ENCODE measurements at regions not wholly inside any gene's neighbourhood (a gene's known extent, or its start where the extent isn't known, plus 50 kb on each side); places are given as distances from the start of the nearest gene placed in this dataset.
A peak's percentile ranks its signal among the peaks of the same experiment; 100 is the strongest.
"Not testable (repeated sequence)": the region's sequence is repeated elsewhere in the genome, so short reads cannot be mapped to it uniquely, and the experiment has no call there.

GRCh38 chr13:59404331-59404730 lies 759.4 kb downstream of the DIAPH3 start:
- H3K9me3 Mint-ChIP-seq, result peaks cover 36 to 42% of the 10 kb centered on the region in 2 experiments
- Histone ChIP-seq H2BK12ac (ENCODE audit: insufficient read length, low read depth, low read length) (no peak overlapping the region), H3K14ac (ENCODE audit: insufficient read depth, low read length) (no peak overlapping the region), H2AK5ac (ENCODE audit: insufficient read length, low read length) (no peak overlapping the region), H2BK120ac (ENCODE audit: low read depth, low read length, poor library complexity, severe bottlenecking) (no peak overlapping the region), H3K4ac (ENCODE audit: low read depth, low read length) (no peak overlapping the region), H3K56ac (ENCODE audit: insufficient read length, low read depth, low read length) (no peak overlapping the region), H2BK20ac (ENCODE audit: low read depth, low read length, poor library complexity, severe bottlenecking) (no peak overlapping the region), H4K20me1 (ENCODE audit: control insufficient read depth, insufficient read depth, insufficient read length) (no peaks in the 10 kb centered on the region), H3K79me1 (ENCODE audit: insufficient read depth, low read depth, low read length, poor library complexity, severe bottlenecking) (no peaks in the 10 kb centered on the region), H3T11ph (ENCODE audit: low read length) (no peak overlapping the region), H3K9ac (ENCODE audit: extremely low read depth, insufficient read length, low read length) (no peak overlapping the region), H3K23ac (ENCODE audit: insufficient read length, low read depth, low read length) (no peak overlapping the region), H3K27me3 (ENCODE audit: insufficient read depth, low read length) (no peaks in the 10 kb centered on the region), H3K9me3 (ENCODE audit: control insufficient read depth, low read depth, low read length) (peaks cover 5% of the 10 kb centered on the region), H2BK15ac (ENCODE audit: low read depth, low read length) (no peak overlapping the region), H3K4me1 (ENCODE audit: insufficient read depth, low read length) (peaks cover 6% of the 10 kb centered on the region; the same call in 1 of the 2 replicates), H3K18ac (ENCODE audit: insufficient read length, low read depth, low read length) (no peak overlapping the region), H2BK5ac (ENCODE audit: insufficient read length, low read length) (no peak overlapping the region), H3K27ac (ENCODE audit: insufficient read length, low read depth, low read length) (no peak overlapping the region), H4K91ac (ENCODE audit: insufficient read length, low read depth, low read length) (no peak overlapping the region), H4K5ac (ENCODE audit: insufficient read length, low read depth, low read length) (no peak overlapping the region), H3K23me2 (ENCODE audit: insufficient read length, low read depth, low read length, poor library complexity, severe bottlenecking) (no peaks in the 10 kb centered on the region), H4K8ac (replicated peaks; ENCODE audit: insufficient read length, low read depth, low read length) (no peak overlapping the region), H3K79me2 (ENCODE audit: insufficient read depth, low read length) (no peaks in the 10 kb centered on the region), H3K4me2 (ENCODE audit: insufficient read depth, insufficient read length, low read length) (no peak overlapping the region), H2AFZ (ENCODE audit: low read length) (no peak overlapping the region)
- no peak overlapping the region for H3K4me3 Mint-ChIP-seq
- H3K27me3 Mint-ChIP-seq (ENCODE audit: low read depth), result peaks cover 4% of the 10 kb centered on the region
- H3K4me1 Mint-ChIP-seq, result peaks cover 23 to 24% of the 10 kb centered on the region in 2 experiments
- TF ChIP-seq CTCF (conservative IDR thresholded peaks at IDR 0.05), result no peak
- H3K27ac Mint-ChIP-seq, result no peak overlapping the region
- DNase-seq, result no peak
- peaks cover 28 to 44% (median 35%) of the 10 kb centered on the region in 3 experiments for H3K36me3 Mint-ChIP-seq (ENCODE audit: insufficient read depth in 1 of 3, low read depth in 3 of 3)

GRCh38 chr13:59407251-59407650 lies 756.5 kb downstream of the DIAPH3 start:
- not testable (repeated sequence) for H3K9me3 ChIP-seq (ENCODE audit: control insufficient read depth, low read depth, low read length); H3K14ac ChIP-seq (ENCODE audit: insufficient read depth, low read length); H2AFZ ChIP-seq (ENCODE audit: low read length); H3K23ac ChIP-seq (ENCODE audit: insufficient read length, low read depth, low read length); H3K4me3 Mint-ChIP-seq; H3K79me1 ChIP-seq (ENCODE audit: insufficient read depth, low read depth, low read length, poor library complexity, severe bottlenecking); H3K27ac ChIP-seq (ENCODE audit: insufficient read length, low read depth, low read length); H4K91ac ChIP-seq (ENCODE audit: insufficient read length, low read depth, low read length); H4K8ac ChIP-seq (replicated peaks; ENCODE audit: insufficient read length, low read depth, low read length); H4K20me1 ChIP-seq (ENCODE audit: control insufficient read depth, insufficient read depth, insufficient read length); H2BK5ac ChIP-seq (ENCODE audit: insufficient read length, low read length); DNase-seq; H3K27me3 Mint-ChIP-seq (ENCODE audit: low read depth); H3K18ac ChIP-seq (ENCODE audit: insufficient read length, low read depth, low read length); H3K4me1 ChIP-seq (ENCODE audit: insufficient read depth, low read length); H2AK5ac ChIP-seq (ENCODE audit: insufficient read length, low read length); H2BK15ac ChIP-seq (ENCODE audit: low read depth, low read length); H4K5ac ChIP-seq (ENCODE audit: insufficient read length, low read depth, low read length); H3K27me3 ChIP-seq (ENCODE audit: insufficient read depth, low read length); H3K9ac ChIP-seq (ENCODE audit: extremely low read depth, insufficient read length, low read length); H3K56ac ChIP-seq (ENCODE audit: insufficient read length, low read depth, low read length); H2BK20ac ChIP-seq (ENCODE audit: low read depth, low read length, poor library complexity, severe bottlenecking); H3K23me2 ChIP-seq (ENCODE audit: insufficient read length, low read depth, low read length, poor library complexity, severe bottlenecking); H3K79me2 ChIP-seq (ENCODE audit: insufficient read depth, low read length); H2BK12ac ChIP-seq (ENCODE audit: insufficient read length, low read depth, low read length); H3K4ac ChIP-seq (ENCODE audit: low read depth, low read length); H3T11ph ChIP-seq (ENCODE audit: low read length); H3K4me2 ChIP-seq (ENCODE audit: insufficient read depth, insufficient read length, low read length); H2BK120ac ChIP-seq (ENCODE audit: low read depth, low read length, poor library complexity, severe bottlenecking)
- Mint-ChIP-seq H3K27ac (peak overlapping the region in 1 of 3 experiments; percentile 98; a peak in 1 of 7 replicates), H3K36me3 (ENCODE audit: insufficient read depth in 1 of 3, low read depth in 3 of 3) (peaks cover 35 to 58% (median 50%) of the 10 kb centered on the region in 3 experiments), H3K4me1 (peaks cover 37 to 40% of the 10 kb centered on the region in 2 experiments), H3K9me3 (peaks cover 41 to 48% of the 10 kb centered on the region in 2 experiments)
- whole genome bisulfite sequencing (ENCODE audit: extremely low coverage, insufficient read length, low lambda C conversion rate), result no CpG with 5 or more reads among the region's 2 CpGs
